ENCODE measurements at regions not wholly inside any gene's neighbourhood (a gene's known extent, or its start where the extent isn't known, plus 50 kb on each side); places are given as distances from the start of the nearest gene placed in this dataset.

DNA sequence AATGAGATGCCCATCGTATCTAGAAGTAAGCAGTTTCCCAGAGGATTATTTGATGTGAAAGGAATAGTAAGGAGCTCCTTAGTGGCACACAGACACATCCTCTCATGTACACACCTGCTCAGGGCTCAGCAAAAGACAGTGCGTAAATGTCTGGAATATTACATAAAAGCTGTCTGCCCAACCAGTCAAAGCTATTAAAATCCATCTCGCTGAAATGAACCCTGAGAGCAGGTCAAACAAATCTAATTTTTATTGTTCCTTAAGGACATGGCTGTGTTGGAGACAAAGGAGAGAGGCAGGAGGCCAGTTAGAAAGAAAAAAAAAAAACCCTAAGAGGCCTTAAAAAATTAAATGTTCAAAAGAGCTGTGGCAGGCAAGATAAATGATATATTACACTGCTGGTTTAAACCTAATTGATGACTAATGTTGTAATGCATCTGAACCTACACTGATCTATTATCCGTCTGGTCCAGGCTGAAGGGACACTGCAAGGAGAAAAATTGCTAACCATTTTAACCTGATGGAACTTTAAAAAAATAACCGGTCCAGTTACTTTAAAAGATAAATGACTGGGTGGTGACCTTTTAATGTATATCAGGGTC is 58.5 kb upstream of the FGGY start:
- no peak for DNase-seq (ENCODE audit: low spot score)

GRCh38 chr1:59238993-59239392 is 57.9 kb upstream of the FGGY start:
- DNase-seq (ENCODE audit: low spot score): no peak

DNA sequence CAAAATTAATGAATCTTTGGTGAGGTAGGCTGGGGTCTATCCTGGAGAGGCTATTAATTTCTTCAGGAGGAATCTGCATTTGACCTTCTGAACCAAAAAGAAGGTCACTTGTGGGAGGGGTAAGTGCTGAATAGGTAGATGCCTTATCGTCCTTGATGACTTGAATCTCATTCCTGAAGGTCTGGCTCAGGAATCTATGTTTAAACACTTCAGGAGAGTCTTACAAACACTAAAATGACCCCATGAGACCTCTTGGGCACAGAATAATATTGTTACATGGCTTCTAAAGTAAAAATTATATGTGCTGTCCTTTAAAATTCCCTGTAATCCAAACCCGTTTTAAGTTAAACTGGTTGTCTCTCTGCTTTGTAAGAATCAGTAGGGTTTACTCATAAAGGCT is 55.0 kb upstream of the FGGY start:
- DNase-seq (ENCODE audit: low spot score): no peak

- no peak for DNase-seq (ENCODE audit: low spot score)
These were observed 54.5 kb upstream of the FGGY start for GRCh38 chr1:59242370-59242769.

DNA sequence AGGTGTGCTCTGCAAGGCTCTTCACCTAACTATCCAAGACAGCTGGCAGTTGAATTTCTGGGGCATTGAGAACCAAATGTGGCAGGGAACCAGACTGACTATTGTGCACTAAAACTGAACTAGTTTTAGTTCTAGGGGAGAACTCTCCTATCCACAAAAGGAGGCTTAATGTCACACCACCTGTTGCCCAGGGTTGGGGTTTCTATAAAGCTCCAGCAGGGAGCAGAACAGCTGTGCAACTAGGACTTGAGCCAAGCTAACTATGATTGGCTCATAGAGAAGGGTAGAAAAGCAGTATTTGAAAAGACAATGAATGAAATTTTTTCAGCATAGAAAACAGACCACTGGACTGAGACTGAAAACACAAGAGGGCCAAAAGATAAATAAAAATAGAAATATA is 53.3 kb upstream of the FGGY start:
- no peak for DNase-seq (ENCODE audit: low spot score)

GRCh38 chr1:59243978-59244377 is 52.9 kb upstream of the FGGY start:
- no peak for DNase-seq (ENCODE audit: low spot score)

DNA sequence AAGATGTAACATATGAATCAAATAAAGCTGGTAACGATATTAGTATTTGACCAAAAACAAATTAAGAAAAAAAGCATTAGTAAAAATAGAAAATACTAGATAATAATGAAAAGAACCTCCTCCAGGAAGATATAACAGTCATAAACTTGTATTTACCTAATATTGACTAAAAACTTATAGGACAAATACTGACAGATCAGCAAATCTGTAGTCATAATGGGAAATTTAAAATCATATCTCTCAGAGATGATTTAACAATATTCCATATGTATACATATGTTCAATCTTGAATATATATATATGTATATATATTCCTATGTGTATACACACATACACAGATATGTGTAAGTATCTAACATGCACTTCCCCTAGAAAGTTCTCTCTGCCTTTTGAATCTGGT is 52.0 kb upstream of the FGGY start:
- DNase-seq (ENCODE audit: low spot score): no peak

Measured in HT-29 (cell line).